SK-N-SH treated with all-trans-retinoic acid at 6 μM for 48 hours (cell line): ENCODE measurements at regions not wholly inside any gene's neighbourhood (a gene's known extent, or its start where the extent isn't known, plus 50 kb on each side); places are given as distances from the start of the nearest gene placed in this dataset.
"Not testable (repeated sequence)": the region's sequence is repeated elsewhere in the genome, so short reads cannot be mapped to it uniquely, and the experiment has no call there.

ENCODE experiments used
- ARNTL ChIP-seq: fragments of 450-650 bp; formaldehyde crosslinking; IDR thresholded peaks from 2 replicates; pipeline ENCODE4 v1.5.0; 2020; ENCODE audit warnings: low read depth, mild to moderate bottlenecking, moderate library complexity, borderline replicate concordance
- CREB5 ChIP-seq: fragments of 250-450 bp; sonication (Bioruptor Pico); IDR thresholded peaks from 2 replicates; pipeline ENCODE4 v1.5.1; 2020; ENCODE audit warnings: low read depth, mild to moderate bottlenecking, moderate library complexity
- ESRRG ChIP-seq: fragments of 250-450 bp; sonication (Bioruptor Pico); IDR thresholded peaks from 2 replicates; pipeline ENCODE4 v1.6.1; 2021; ENCODE audit warnings: mild to moderate bottlenecking
- GLIS3 ChIP-seq: fragments of 250-450 bp; sonication (Bioruptor Pico); IDR thresholded peaks from 2 replicates; pipeline ENCODE4 v1.5.0; 2020; ENCODE audit warnings: mild to moderate bottlenecking, moderate library complexity
- OSR1 ChIP-seq: fragments of 250-450 bp; sonication (Bioruptor Pico); IDR thresholded peaks from 2 replicates; pipeline ENCODE4 v1.8.0; 2022; ENCODE audit warnings: moderate library complexity, mild to moderate bottlenecking, inconsistent platforms
- PATZ1 ChIP-seq: fragments of 250-450 bp; sonication (Bioruptor Pico); IDR thresholded peaks from 2 replicates; pipeline ENCODE4 v1.8.0; 2020; ENCODE audit warnings: mild to moderate bottlenecking, moderate library complexity, borderline replicate concordance
- RARB ChIP-seq: fragments of 250-450 bp; sonication (Bioruptor Pico); IDR thresholded peaks from 2 replicates; pipeline ENCODE4 v1.8.0; 2021; ENCODE audit warnings: mild to moderate bottlenecking, moderate library complexity
- TSHZ2 ChIP-seq: fragments of 250-450 bp; sonication (Bioruptor Pico); IDR thresholded peaks from 2 replicates; pipeline ENCODE4 v1.5.0; 2020; ENCODE audit warnings: mild to moderate bottlenecking, moderate library complexity
- ZNF565 ChIP-seq: fragments of 450-650 bp; formaldehyde crosslinking; conservative IDR thresholded peaks from 2 replicates; pipeline ENCODE4 v1.5.0; 2020; ENCODE audit warnings: low read depth, mild to moderate bottlenecking, moderate library complexity

GRCh38 chr1:234794452-234794851 lies 184.5 kb upstream of the IRF2BP2 start:
- TF ChIP-seq TSHZ2 (CRISPR knock-in tag); ARNTL (CRISPR knock-in tag); PATZ1; ZNF565 (CRISPR knock-in tag); OSR1 (CRISPR knock-in tag); CREB5 (CRISPR knock-in tag); GLIS3; ESRRG; RARB (CRISPR knock-in tag): not testable (repeated sequence)
